Loucy (cell line): ENCODE measurements at regions not wholly inside any gene's neighbourhood (a gene's known extent, or its start where the extent isn't known, plus 50 kb on each side); places are given as distances from the start of the nearest gene placed in this dataset.

Experiments used
- CTCF ChIP-seq: fragments of 200-600 bp; sonication (generic); conservative IDR thresholded peaks from 2 replicates; pipeline ENCODE4 v1.5.1; 2014; ENCODE audit warnings: mild to moderate bottlenecking, antibody characterized with exemption, low read length
- EZH2phosphoT487 ChIP-seq: fragments of 200-600 bp; IDR thresholded peaks from 2 replicates; pipeline ENCODE4 v1.6.1; 2018; ENCODE audit warnings: antibody characterized with exemption, mild to moderate bottlenecking, moderate library complexity, borderline replicate concordance

DNA sequence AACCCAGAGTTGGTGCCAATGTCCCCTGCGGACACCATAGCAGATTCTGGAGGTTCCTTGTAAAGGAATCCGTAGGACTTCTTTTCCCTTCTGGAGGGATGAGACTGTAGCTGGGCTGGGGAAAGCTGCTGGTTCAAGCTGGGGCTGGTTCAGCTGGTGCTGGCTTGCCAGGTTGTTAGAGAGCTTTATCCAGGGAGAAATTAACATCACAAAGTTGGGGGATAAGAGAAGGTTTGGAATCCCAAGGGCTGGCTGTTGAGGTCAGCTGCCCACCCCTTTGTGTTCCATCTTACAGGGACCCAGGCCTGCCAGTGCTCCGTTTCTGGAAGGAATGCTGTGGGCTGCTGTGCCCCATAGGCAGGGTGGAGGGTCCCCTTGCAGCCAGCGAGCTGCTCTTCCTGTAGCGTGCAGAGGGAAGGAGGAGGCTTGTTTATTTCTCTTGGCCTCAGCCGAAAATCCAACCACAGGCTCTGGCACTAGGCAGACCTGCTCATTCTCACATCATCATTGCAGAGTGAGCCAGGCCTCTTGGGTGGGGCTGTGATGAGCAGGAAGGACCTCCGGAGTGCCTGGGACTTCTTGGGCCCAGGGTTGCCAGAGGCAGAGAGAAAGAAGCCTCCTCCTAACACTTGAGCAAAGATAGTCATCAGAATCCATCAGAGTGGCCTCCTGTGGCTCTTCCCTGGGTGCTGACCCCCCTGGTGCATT lies 251.1 kb downstream of the SEC14L1 start:
- TF ChIP-seq CTCF = no peak
- TF ChIP-seq EZH2phosphoT487 = no peak
